ENCODE measurements at regions not wholly inside any gene's neighbourhood (a gene's known extent, or its start where the extent isn't known, plus 50 kb on each side); places are given as distances from the start of the nearest gene placed in this dataset.
"Not testable (repeated sequence)": the region's sequence is repeated elsewhere in the genome, so short reads cannot be mapped to it uniquely, and the experiment has no call there.

GRCh38 chr5:50501491-50502228 is 60.6 kb upstream of the EMB start:
- Histone ChIP-seq H3K4me2 (no peak overlapping the region), H4K20me1 (ENCODE audit: insufficient read depth) (no peaks in the 10 kb centered on the region), H3K27ac (no peak overlapping the region), H3K4me3 (no peak overlapping the region), H3K27me3 (ENCODE audit: insufficient read depth, low read depth) (no peaks in the 10 kb centered on the region), H3K9me3 (ENCODE audit: insufficient read depth, low read depth) (no peaks in the 10 kb centered on the region), H3K79me2 (ENCODE audit: low read depth) (no peaks in the 10 kb centered on the region), H3K9me2 (ENCODE audit: insufficient read depth) (no peaks in the 10 kb centered on the region), H3K4me1 (replicated peaks; ENCODE audit: insufficient read depth) (no peaks in the 10 kb centered on the region), H2AFZ (no peak overlapping the region), H3F3A (ENCODE audit: insufficient read depth, low read depth) (no peaks in the 10 kb centered on the region), H3K36me3 (ENCODE audit: low read depth) (no peaks in the 10 kb centered on the region)
- no TSS peak for BruUV-seq (replicated peaks)
- CTCF ChIA-PET = no interaction called here
- no peak for TF ChIP-seq CTCF (conservative IDR thresholded peaks at IDR 0.05)
- TF ChIP-seq EZH2 (IDR thresholded peaks at IDR 0.05; ENCODE audit: low read depth) = no peak
- DNase-seq = no peak
- POLR2A ChIA-PET (ENCODE audit: unreplicated experiment) = no interaction called here
- intact Hi-C loops (cut with micrococcal nuclease; ENCODE audit: unreplicated experiment) = no loop called here

GRCh38 chr5:50513028-50513457 is 72.0 kb upstream of the EMB start:
- DNase-seq; CTCF ChIA-PET; BruUV-seq (replicated peaks): not testable (repeated sequence)

DNA sequence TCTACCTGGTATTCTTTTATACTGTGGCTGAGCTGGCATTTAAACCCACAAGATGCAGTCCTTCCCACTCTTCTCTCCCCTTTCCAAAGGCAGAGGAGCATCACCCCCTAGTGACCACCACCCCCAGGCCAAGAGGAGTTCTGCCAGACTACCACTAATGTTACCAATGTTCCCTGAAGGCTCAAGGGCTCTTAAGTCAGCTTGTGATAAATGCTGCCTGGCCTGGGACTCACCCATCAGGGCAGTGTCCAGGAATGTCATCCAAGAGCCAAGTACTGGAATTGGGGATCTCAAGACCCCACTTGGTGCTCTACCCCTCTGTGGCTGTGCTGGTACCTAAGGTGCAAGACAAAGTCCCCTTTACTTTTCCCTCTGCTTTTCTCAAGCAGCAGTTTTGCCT is 80.0 kb upstream of the EMB start:
- H3K27ac ChIP-seq; H2AFZ ChIP-seq; H3K9me3 ChIP-seq (ENCODE audit: insufficient read depth, low read depth); DNase-seq; H3K79me2 ChIP-seq (ENCODE audit: low read depth); H3K4me2 ChIP-seq; H3F3A ChIP-seq (ENCODE audit: insufficient read depth, low read depth); H3K9me2 ChIP-seq (ENCODE audit: insufficient read depth); CTCF ChIA-PET; H3K36me3 ChIP-seq (ENCODE audit: low read depth); POLR2A ChIA-PET (ENCODE audit: unreplicated experiment); BruUV-seq (replicated peaks); H4K20me1 ChIP-seq (ENCODE audit: insufficient read depth); H3K4me1 ChIP-seq (replicated peaks; ENCODE audit: insufficient read depth); H3K27me3 ChIP-seq (ENCODE audit: insufficient read depth, low read depth); H3K4me3 ChIP-seq: not testable (repeated sequence)
- intact Hi-C loops (cut with micrococcal nuclease; ENCODE audit: unreplicated experiment) = loop anchor here (10.0 kb wide), 1 partner anchor 144 kb away; the partner anchor contains the start of gene PARP8

More at GRCh38 chr5:50513028-50513457, 72.0 kb upstream of the EMB start:
- H3K36me3 ChIP-seq (ENCODE audit: low read depth); H3K4me3 ChIP-seq; H3K9me3 ChIP-seq (ENCODE audit: insufficient read depth, low read depth); H3K79me2 ChIP-seq (ENCODE audit: low read depth); H2AFZ ChIP-seq; H3K4me2 ChIP-seq; H3K9me2 ChIP-seq (ENCODE audit: insufficient read depth); H4K20me1 ChIP-seq (ENCODE audit: insufficient read depth); H3K4me1 ChIP-seq (replicated peaks; ENCODE audit: insufficient read depth); H3K27me3 ChIP-seq (ENCODE audit: insufficient read depth, low read depth); H3F3A ChIP-seq (ENCODE audit: insufficient read depth, low read depth); H3K27ac ChIP-seq; POLR2A ChIA-PET (ENCODE audit: unreplicated experiment): not testable (repeated sequence)
- intact Hi-C loops (cut with micrococcal nuclease; ENCODE audit: unreplicated experiment) = loop anchor here (5.0 kb wide), 1 partner anchor 239 kb away; no protein-coding TSS in a partner anchor
- peak; percentile 65 for TF ChIP-seq CTCF (conservative IDR thresholded peaks at IDR 0.05)

DNA sequence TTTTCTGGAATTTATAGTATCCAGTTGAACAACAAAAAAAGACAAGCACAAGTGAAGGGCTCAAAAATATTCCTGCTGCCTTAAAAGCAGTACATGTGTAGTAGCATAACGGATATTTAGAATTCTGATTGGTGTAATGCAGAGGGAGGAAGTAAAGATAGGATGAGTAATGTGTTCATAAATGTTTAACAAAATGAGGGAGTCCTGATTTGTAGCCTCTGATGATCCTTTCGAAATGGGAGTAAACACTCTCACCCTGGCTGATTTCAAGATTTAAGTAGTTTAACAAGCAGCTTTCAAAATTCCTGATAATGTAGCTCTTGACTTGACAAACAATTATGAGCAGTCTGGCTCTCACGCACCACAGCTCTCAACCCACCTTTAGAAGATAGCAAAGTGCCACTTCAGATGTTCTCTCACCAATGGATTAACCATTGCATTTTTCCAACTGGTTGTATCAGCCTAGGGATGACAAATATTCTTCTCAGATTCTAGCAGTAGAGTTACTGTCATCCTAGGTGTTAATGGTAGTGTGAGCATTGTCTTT is 86.5 kb upstream of the EMB start:
- H3F3A ChIP-seq (ENCODE audit: insufficient read depth, low read depth); BruUV-seq (replicated peaks); CTCF ChIA-PET: not testable (repeated sequence)

More for the DNA sequence above, 86.5 kb upstream of the EMB start:
- H3K4me2 ChIP-seq; H4K20me1 ChIP-seq (ENCODE audit: insufficient read depth); H3K9me2 ChIP-seq (ENCODE audit: insufficient read depth); H2AFZ ChIP-seq; H3K27me3 ChIP-seq (ENCODE audit: insufficient read depth, low read depth); H3K79me2 ChIP-seq (ENCODE audit: low read depth); DNase-seq; H3K9me3 ChIP-seq (ENCODE audit: insufficient read depth, low read depth); POLR2A ChIA-PET (ENCODE audit: unreplicated experiment); H3K4me1 ChIP-seq (replicated peaks; ENCODE audit: insufficient read depth); H3K36me3 ChIP-seq (ENCODE audit: low read depth); H3K4me3 ChIP-seq; H3K27ac ChIP-seq: not testable (repeated sequence)
- intact Hi-C loops (cut with micrococcal nuclease; ENCODE audit: unreplicated experiment) = loop anchor here (10.0 kb wide), 1 partner anchor 137 kb away; the partner anchor contains the start of gene PARP8

All from PC-9 (cell line).